ENCODE measurements at regions not wholly inside any gene's neighbourhood (a gene's known extent, or its start where the extent isn't known, plus 50 kb on each side); places are given as distances from the start of the nearest gene placed in this dataset.
"Not testable (repeated sequence)": the region's sequence is repeated elsewhere in the genome, so short reads cannot be mapped to it uniquely, and the experiment has no call there.

GRCh38 chr12:72723732-72724131 lies 451.6 kb downstream of the TRHDE start:
- DNase-seq: no peak

DNA sequence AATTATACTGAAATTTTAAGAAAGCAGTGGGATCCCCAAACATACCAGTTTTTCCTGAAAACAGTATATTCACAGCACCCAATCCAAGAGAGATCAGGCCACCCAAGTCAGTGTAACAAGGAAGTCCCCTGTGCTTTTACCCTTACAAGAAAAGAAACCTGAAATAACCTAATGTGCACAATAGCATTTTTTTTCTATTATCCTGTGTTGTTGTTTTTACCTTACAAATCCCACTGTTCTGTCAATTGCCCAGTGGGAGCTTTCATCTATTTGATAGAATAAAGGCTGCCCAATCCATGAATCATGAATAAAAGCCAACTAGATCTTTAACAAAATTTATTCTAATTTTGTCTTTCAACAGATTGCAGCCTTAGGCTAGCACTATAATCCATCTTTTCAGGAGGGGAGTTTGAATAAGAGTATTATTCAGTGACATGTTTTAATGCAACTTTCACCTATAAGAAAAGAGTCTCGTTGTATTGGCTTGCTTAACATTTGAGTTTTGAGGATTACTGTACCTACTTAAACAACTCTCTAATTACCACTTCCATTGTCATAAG lies 457.4 kb downstream of the TRHDE start:
- DNase-seq: no peak

DNA sequence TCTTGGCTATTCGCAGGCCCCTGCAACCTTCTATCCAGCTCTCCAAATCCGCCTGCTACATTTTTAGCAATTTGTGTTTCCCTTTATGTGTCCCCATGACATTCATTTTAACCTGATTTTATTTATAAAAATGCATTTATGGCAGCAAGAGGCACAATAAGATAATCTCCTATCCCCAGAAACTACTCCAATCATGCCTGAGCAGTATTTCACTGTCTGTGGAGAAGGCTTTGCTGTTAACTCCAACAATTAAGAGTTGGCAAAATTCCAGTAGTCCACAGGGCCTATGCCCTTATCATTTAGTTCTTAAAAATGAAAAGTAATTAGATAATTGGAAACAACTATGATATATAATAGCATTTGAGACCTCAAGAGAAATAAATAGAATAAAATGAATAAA lies 462.4 kb downstream of the TRHDE start:
- no peak for DNase-seq

- DNase-seq: no peak
Measured at GRCh38 chr12:72738811-72739210, 466.6 kb downstream of the TRHDE start.

- no peak for DNase-seq
Measured at GRCh38 chr12:72740064-72740463, 467.9 kb downstream of the TRHDE start.

- no peak for DNase-seq
Measured at GRCh38 chr12:72742568-72742967, 470.4 kb downstream of the TRHDE start.

- DNase-seq: no peak
Measured at GRCh38 chr12:72746048-72746447, 473.9 kb downstream of the TRHDE start.

- no peak for DNase-seq
Measured at GRCh38 chr12:72747111-72747849, 475.1 kb downstream of the TRHDE start.

GRCh38 chr12:72748971-72749370 lies 476.8 kb downstream of the TRHDE start:
- DNase-seq: no peak

DNA sequence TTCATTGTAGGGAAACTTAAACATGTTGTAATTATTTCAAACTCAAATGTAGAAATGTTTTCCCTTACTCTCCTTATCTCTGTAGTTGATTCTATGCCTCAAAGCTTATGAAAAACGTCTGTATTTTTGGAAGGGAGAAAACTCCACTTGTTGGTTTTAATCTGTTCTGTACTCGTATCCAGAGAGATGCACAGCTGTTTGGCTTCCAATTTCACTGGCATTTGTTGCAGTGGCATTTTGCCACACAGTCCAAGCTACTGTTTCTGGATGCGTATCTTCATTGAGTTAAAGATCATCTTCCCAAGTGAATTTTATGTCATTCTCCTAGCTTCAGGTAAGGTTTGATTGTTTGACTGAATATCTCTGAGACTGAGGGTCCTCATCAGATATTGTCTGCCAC lies 481.4 kb downstream of the TRHDE start:
- no peak for DNase-seq

GRCh38 chr12:72754026-72754425 lies 481.9 kb downstream of the TRHDE start:
- DNase-seq: not testable (repeated sequence)

GRCh38 chr12:72766517-72766916 lies 494.3 kb downstream of the TRHDE start:
- DNase-seq: no peak

- DNase-seq: no peak
Measured at GRCh38 chr12:72774023-72774422, 501.9 kb downstream of the TRHDE start.

DNA sequence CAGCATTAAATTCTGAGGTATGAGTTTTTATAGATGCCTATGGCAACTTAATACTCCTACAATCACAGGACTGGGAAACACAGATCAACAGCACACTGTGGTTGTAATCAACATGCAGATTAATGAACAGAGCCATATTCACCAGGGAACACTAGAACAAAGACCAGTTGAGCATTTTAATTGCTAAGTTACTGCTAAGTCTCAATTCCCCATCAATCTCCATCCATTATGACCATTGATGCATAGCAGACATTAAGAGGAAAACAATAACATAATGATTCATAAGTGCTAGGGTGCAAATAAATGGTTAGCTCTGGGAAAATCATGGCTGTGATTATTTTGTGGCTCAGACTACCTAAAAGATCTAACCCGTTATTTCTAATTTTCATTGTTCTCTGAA lies 505.6 kb downstream of the TRHDE start:
- no peak for DNase-seq

GRCh38 chr12:72790273-72790672 lies 518.1 kb downstream of the TRHDE start:
- no peak for DNase-seq

GRCh38 chr12:72792889-72793288 lies 520.7 kb downstream of the TRHDE start:
- no peak for DNase-seq

GRCh38 chr12:72793796-72794195 lies 521.6 kb downstream of the TRHDE start:
- DNase-seq: no peak

DNA sequence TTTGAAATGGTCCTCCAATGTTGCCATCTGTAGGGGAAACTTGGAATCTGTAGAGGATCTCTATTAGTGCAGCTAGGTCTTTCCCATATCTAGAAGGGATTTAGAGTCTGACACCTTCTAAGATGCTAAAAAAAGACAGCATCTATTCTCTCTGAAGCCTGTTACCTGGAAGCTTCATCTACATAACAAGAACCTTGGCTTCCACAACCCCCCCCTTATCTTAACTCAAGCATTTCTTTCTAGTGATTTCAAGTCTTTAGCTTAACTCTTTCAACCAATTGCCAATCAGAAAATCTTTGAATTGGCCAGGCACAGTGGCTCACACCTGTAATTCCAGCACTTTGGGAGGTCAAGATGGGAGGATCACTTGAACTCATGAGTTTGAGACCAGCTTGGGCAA lies 543.3 kb downstream of the TRHDE start:
- DNase-seq: no peak

GRCh38 chr12:72828662-72829324 lies 556.6 kb downstream of the TRHDE start:
- DNase-seq: no peak

DNA sequence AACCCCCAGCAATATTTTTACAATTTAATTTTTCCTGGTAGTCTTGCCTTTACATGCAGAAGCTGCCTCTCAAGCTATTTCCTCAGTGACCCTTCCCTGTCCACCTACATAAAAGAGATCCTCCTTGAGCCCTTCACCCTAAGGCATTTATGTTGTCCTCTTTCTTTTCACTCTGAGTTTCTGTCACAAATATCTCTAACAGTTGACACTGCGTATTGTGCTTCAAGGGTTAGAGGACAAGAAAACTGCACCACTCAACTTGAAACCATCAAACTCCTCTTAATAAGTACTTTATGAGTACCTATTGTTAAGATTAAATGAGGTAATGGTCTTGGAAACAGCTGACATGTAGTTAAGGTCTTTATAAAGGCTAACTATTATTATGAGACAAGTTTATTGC lies 557.7 kb downstream of the TRHDE start:
- DNase-seq: no peak

DNA sequence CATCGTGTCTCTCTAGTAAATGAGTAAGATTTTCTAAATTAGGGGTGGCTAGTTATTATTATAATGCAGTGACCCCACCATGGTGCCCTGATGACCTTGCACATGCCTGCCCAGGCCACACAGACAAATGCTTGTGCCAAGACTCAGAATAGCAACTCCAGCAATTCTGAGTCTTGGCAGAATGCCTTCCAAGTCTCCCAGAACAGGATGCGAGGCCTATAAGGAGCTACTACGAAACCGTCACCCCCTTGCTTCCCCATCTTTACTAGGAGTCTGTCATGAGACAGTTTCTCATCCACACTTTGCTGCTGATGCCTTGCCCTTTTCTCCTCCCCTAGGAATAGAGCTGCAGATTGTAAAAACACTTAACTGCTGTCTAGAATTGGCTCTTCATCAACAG lies 559.9 kb downstream of the TRHDE start:
- DNase-seq: no peak

- no peak for DNase-seq
Measured at GRCh38 chr12:72836194-72836593, 564.0 kb downstream of the TRHDE start.

DNA sequence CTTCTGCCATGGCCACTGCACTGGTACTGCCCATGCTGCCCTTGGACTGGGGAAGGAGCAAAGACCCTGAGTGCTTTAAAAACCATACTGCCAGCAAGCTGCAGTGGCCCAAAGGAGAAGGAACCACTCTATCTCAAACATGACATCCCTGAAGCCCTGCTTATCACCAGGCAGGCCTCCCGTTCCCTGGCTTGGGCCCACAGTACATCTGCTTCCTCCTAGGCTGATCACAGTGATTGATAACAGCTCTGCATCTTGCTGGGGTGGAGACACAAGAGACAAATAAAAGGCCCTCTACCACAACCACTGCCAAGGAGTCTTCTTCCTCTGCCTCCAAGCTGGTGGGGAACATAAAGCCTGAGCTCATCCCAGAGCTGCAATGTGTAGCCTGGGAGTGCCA lies 567.5 kb downstream of the TRHDE start:
- DNase-seq: no peak

- DNase-seq: no peak
Measured at GRCh38 chr12:72863671-72864070, 591.5 kb downstream of the TRHDE start.

All from T-helper 1 cell (primary cell).